ENCODE measurements at regions not wholly inside any gene's neighbourhood (a gene's known extent, or its start where the extent isn't known, plus 50 kb on each side); places are given as distances from the start of the nearest gene placed in this dataset.
"Not testable (repeated sequence)": the region's sequence is repeated elsewhere in the genome, so short reads cannot be mapped to it uniquely, and the experiment has no call there.

DNA sequence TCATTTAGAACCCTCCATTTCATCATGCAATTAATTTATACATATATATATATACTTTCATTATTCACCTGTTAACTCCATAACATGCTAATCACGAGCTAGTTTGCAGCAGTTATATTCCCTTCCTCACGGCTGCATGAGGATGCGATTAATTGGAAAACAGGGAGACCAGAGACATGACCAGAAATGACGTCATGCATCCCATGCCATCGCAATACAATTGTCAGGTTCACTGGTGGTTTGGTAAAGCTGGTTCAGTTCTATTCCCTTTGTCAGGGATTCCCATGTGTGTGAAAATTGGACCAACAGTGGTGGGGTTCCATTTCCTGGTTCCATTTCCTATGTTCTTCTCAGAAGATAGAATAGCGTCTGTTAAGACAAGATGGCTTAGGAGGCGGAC is 440.4 kb upstream of the ERCC4 start:
- DNase-seq = no peak

DNA sequence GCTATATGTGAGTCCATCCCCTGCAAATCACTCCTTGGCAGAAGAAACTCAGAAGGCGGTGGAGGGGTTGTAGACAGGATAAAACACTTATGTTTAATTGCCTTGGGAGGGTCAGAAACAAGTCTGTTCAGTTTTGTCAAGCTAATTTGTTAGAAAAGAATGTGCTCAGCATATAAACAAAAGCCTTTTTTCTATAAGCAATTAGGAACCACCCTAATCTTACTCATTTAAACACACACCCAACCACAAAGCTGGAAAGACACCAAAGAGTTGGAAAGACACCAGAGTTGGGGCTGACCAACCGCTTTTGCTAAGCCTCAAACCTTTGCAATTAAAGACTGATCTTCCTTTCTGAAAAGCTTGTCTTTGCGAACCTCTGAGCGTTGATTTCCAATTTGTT is 439.2 kb upstream of the ERCC4 start:
- DNase-seq = no peak

DNA sequence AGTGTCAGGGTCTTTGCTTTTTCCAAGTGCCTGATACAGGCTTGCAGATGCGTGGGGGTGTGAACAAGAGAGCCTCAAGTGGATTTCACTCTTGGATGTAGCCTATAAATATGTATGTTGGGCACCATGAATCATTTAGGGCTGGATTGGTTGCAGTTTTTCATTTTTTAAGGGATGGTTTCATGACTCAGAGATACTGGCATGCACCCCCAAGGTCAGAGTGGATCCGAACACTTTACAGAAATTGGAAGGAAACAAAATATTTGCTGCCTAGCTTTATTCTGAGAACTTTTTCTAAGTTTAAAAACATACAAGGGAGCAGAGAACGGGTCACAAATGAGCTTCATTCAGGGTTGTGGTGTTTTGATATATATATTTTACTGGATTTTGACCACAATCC is 436.8 kb upstream of the ERCC4 start:
- DNase-seq = no peak

DNA sequence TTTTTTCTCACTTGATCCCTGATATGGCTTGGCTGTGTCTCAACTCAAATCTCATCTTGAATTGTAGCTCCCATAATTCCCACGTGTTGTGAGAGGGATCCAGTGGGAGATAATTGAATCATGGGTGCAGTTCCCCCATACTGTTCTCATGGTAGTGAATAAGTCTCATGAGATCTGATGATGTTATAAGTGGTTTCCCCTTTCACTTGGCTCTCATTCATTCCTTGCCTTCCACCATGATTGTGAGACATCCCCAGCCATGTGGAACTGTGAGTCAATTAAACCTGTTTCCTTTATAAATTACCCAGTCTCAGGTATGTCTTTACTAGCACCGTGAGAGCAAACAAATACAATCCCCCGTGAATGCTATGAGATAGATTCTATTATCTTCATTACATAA is 430.5 kb upstream of the ERCC4 start:
- DNase-seq = not testable (repeated sequence)

DNA sequence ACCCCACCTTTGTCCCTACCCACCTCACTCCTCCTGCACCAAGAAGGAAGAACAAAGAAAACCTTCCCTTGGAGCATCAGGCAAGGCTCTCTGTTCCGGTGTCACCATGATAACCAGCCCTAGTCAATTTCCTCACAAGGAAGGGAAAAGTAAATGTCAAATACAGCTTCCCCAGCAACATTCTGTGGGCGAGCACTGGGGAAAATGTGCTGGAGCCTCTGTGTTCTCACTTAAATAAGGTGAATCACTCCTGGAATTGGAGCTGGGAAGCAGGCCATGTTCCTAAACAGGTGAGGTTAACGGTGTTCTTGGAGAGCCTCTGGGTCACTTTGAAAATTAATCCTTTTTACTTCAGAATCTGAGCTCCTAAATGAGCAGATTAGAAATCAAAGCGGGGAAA is 427.9 kb upstream of the ERCC4 start:
- no peak for DNase-seq

DNA sequence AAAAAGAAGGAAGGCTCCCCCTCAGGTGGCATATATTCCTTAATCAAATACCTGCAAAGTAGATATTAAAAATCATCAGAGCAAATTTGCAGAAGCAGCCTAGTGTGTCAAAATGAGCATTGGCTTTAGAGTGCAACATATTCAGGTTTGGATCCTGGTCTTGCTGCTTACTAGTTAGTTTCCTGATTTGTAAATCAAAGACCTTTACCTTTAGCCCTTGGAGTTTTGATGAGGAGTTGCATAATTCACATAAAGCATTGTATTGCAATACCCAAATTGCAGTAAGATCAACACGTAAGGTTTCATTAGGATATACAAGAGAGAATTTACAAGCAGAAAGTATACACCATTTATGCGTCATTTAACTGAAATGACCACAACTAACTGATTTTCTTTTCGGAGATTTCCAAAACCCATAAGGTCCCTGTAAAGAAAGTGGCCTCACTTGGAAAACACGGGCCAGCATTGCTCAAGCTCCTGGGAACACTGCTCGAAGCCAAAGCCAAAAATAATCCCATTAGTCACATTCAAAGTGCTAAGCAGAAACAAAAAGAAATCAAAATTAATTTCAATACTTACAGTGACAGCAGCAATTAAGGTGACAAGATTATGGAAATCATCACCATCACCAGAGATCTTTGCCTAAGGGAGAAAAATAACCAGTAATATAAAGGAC is 415.9 kb upstream of the ERCC4 start:
- no peak for DNase-seq

DNA sequence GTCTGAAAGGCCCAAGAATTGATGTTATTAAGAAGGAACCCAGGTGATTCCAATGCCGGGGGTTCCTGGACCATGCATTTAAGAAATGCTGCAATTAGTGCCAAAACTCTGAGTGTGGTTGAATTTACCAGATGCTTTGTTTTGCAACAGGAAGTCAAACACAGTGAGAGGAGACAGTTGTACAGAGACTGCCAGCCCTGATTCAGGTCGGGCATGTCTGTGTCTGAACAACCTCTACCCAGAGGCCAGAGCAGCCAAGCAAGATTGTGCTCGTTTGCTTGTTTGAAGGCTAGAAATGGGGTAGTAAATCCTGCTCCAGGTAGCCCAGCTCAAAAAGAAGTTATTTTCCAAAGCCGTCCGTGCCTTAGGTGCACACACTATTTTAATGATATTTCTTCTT is 412.4 kb upstream of the ERCC4 start:
- DNase-seq = no peak

DNA sequence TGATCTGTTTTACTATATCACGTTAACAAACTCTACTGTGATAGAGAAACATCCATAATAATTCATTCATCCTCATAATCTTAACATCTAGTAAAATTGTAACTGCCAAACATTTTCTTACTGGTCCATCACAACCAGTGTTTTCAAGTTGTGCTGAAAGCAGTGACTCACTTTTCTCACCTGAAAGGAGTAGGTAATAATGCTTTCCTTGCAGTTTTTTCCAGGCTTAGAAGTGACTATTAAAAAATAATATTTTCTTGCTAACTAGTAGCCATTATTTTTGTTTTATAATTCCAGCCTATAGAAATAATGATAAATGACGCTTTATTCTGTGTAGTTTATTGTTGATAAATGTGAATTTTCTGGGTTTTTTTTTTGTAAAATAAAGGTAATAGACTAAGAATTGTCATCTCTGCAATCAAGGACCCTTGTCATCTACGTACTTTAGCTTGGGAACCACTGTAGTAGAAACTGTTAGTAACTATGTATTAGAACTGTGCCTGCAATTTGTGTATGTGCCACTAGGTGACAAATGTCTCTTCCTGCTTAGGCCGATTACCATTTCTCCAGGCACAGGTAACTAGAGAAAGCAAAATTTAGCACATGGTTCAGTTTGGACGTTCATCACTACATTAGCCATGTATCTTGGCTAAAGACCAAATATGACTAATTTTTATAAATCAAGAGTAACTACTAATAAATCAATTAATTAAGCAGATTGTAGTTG is 409.4 kb upstream of the ERCC4 start:
- no peak for DNase-seq

DNA sequence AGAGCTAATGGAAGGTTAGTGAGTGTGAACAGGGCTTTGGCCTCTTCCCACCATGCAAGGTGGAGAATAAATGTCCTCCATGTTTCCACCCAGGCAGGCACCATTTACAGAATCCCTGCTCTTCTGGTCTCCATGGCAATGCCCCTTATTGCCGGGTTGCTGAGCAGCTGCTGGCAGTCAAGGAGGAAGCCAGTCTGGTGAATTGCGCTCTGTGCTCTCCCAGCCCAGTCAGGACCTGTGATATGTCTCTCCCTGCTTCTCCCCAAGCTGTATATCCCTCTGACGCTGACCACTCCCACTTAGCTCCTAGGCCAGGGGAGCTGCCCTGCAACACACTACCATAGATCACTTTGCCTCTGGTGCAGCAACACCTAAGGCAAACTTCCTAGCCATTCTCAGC is 402.1 kb upstream of the ERCC4 start:
- no peak for DNase-seq

DNA sequence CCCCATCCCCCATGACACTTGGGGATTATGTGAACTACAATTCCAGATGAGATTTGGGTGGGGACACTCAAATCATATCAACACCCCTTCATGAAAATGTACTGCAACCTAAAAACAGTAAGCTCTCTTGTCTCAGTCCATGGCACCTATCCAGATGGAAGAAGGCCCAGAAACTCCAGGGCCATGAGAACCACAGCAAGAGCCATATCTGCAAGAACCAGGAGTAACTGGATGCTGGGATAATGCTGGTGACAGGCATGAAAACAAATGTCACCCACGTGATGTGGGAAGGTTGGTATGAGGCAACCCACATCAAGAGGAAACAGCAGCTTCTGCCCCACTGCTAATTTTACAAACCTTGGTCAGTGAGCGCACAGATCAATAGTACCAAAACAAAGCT is 400.1 kb upstream of the ERCC4 start:
- DNase-seq = no peak

DNA sequence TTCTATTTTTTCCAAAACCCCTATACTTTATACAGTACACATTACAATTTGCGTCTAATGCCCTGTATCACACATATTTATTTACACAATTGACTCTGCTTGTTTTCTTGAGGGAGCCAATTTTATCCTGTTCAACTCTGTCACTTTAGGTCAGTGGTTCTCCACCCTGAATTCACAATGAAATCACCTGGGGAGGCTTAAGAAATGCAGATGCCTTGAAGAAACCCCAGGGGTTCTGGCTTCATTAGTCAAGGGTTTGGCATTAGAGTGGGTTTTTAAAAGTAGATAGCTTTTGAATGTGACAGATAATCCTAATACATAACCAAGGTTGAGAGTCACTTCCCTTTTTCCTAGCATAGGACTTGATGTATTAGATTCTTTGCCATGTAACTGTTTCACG is 398.6 kb upstream of the ERCC4 start:
- DNase-seq = no peak

DNA sequence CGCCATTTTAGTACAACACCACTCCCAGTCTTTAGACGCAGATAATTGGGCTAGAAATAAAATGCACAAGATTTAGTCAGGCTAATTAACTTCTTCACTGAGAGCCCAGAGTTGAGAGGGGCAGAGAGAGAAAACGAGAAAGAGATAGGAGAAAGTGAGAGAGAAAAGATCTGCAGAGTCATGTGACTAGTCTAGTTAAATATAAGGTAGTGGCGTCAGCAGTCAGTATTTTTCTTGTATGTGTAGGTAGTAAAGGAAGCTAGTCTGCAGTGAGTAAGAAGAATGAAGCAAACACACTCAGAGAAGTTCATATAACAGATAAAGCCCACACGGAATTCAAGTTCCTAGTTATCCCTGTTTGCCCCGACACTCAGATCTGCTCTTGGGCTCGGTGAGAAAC is 392.6 kb upstream of the ERCC4 start:
- no peak for DNase-seq

DNA sequence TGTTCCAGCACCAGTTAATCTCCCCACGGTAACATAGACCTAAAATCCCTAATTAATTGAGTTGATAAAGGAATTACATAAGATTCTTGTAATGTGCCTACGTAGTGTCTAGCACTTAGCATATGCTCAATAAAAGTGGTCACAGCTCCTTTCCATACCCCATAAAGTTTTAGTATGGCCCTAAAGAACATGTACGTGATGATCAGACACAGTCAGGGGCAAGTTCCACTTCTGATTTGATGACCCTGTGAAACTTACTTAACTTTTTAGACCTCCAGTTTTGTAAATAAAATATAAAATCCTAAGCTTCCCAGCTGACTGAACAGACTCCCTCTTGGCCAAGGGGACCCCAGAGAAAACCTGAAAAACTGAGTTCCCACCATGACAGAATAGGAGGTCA is 391.3 kb upstream of the ERCC4 start:
- DNase-seq = no peak

DNA sequence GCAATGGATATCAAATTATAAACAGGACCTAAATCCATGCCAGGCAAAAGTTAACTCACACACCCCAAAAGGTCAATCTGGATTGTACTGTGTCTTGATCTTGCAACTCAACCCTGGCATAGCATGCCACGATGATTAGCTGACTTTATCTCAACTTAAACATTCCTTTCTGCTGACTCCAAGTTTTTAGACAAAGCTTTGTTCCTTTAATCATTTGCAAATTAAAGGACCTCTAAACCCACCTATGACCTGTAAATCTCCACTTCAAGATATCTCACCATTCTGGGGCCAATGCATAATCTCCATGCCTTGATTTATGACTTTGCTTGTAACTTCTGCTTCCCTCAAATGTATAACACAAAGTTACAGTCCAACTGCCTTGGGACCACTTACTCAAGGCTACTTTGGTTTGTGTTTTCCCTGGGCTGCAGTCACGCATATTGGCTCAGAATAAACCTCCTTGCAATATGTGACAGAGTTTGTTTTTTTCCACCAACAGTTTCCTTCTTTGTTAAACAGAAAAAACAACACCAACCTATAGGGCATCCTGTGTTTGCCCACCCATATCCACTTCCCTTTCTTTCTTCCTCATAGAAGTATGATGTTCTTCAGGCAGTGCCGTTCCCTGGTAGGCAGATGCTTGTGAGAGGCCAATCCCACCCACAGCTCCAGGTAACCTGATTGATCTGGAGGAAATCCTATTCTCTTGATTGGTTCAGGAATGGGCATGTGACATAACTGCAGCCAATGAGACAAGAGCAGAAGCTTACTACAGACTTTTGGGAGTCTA is 390.6 kb upstream of the ERCC4 start:
- DNase-seq = no peak

DNA sequence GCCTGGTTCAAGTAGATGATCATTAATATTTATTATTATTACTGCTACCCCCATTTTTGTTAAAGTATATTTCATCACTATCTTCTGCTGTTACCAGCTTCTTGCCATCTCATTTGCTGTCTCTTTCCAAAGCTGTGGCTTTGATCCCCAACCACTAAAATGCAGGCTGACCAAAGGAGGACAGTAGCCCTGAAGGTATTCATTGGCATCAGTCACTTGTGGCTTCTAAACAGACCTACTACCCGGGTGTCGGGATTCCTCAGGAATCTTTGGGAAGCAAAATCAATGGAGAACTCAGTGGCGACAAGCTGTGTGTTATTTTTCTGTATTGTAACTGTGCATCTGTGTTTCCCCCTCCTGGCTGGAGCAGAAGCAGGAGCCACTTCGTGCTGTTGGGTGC is 379.2 kb upstream of the ERCC4 start:
- no peak for DNase-seq

DNA sequence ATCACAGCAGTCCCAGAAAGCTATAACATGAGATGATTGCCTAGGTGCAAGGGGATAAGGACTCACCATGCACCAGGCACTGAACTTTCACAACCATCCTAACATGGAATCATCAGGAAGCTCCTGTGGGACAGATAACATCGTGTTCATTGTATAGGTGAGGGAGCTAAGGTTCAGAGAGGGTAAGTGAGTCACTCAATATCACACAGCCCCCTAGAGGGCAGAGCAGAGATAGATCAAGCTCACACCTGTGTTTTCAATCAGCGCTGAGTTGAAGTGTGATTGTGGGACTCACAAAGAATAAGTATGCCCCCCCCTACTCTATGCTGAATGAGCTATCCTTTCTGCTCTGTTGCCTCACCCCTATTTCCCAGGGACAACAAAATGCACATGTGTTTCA is 377.7 kb upstream of the ERCC4 start:
- DNase-seq = no peak

DNA sequence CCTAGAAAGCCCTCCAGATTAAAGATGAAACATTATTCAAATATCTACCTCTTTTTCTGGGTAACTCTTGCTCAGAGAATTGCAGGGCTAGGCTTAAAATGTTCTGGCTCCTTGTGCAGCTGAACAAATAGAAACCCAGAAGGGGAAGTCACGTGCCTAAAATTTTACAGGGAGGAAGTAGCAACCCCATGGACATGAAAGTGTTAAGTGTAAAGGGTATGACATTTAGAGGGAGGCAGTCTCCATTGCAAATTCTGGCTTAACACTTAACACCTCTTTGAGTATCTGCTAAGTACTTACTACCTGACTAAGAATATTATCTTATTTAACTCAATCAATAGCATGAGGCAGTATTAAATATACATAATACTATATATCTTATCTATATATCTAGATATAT is 376.1 kb upstream of the ERCC4 start:
- no peak for DNase-seq

DNA sequence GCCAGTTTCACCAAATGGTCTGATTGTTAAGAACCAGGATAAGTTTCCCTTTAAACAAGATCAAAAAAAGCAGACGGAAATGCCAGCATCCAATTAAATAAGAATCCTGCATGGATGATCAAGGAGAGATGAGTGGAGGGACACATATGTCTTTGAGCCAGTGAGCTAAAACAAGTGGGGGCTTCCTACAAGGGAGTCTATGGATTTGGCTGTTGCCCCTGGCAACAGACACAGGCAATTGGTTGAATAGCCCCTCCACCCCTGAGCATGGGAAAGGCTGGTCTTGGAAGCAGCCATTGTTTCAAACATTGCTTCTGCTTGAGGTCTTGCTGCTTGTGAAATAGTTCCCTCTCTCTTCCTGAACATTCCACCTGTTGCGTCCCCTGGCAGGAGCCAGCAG is 374.7 kb upstream of the ERCC4 start:
- DNase-seq = no peak

DNA sequence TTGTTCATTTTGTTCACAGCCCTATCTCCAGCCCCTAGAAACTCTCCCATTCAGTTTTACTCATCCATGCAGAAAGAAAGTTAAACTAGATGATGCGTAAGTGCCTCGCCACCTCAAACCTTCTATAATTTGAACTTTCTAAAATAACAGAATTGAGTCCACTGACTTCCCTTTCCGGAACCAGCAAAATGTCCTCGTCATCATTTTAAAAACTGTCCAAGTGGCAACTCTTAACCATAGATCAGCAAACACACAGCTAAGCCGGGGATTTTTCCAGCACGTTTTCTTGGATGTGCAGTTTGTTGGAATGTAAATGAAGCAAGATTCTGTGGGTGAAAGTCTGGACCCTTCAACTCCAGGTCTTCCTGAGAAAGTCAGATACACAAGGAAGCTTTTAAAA is 369.7 kb upstream of the ERCC4 start:
- no peak for DNase-seq

DNA sequence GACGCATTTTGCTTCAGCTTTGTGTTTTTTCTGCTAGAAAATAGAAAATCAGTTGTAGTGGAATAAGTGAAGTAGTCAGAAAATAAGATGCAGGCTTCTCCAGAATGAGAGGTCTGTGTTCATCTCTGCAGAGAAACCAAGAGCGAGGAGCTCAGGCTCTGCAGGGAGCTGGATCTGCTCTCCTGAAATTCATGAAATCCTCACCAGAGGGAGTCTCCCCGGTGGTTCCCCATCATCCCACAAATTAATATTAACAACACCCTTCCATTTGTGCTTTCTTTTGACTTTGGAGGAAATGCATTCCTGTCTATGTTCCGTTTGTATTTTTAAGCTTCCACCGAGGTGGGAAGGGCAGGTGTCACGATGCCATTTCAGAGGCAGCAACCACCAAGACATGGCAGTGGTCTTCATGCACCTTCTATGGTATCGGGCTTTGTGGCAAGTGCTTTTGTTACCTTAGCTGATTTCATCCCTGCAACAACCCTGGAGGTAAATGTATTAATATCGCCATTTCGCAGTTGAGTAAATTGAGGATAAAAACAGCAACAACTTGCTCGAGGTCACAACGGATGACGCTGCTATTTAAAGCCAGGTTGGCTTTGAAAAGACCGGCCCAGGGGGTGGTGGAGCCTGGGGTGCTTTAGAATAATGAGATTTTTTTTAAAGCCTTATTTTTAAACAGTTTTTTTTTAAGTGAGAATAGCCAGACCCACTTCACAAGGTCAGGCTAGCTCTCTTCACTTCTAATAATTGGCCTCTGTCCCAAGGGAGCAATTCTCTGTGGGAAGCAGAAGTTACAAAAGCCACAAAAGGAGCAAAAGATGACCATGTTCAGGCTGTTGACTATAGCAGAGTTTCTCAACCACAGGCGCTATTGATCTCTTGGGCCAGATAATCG is 367.6 kb upstream of the ERCC4 start:
- no peak for DNase-seq

DNA sequence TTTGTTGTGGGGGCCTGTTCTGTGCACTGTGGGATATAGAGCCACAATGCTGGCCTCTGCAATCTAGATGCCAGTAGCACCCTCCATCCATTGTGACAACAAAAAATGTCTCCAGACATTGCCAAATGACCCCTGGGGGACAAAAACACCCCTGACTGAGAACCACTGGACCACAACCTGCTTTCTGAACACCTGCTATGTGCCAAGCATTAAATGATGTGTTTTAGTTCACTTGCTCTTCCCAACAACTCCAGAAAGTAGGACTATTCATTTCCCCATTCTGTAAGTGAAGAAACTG is 367.0 kb upstream of the ERCC4 start:
- DNase-seq = no peak

DNA sequence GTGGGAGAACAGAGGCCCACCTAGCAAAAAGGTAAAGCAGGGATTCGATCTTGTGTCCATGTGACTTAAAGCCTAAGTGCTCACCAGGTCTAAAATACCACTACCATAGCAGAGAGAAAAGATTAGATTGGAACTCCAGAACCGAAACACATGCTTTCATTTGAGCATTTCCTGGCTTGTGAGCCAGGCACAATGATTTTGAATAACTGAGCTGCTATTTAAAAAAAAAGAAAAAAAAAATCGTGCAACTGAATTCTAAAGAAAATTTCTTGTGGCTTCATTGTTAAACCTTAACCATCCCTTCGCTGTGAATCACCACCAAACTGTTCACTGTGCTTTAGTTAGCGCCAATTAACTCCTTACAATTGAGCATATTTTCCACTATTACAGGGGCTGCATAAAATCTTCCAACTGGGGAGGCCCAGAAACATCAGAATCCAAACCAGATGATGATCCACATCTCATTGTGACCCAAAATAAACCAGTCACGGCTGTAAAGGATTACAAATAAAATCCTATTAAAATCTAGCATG is 366.4 kb upstream of the ERCC4 start:
- DNase-seq = no peak

DNA sequence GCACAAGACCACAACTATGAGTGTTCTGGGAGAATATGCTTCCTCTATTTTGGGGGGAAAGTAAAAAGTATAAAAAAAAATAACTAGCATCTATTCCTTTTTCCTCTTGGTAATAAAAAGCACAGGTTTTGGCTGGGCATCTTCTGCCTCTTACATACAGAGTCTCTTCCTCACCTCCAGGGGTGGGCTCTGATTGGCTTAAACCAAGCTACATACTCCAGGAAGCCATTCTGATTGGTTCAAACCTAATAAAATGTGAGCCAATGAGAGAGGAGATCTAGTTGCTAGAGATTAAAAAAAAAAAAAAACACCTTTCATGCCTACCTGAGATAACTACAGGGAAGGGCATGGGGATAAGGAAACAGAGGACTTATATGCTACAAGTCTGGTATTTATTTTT is 365.9 kb upstream of the ERCC4 start:
- DNase-seq = no peak

Data from NCI-H226 (cell line).